Stomach smooth muscle (tissue), 2 donors: ENCODE measurements at regions not wholly inside any gene's neighbourhood (a gene's known extent, or its start where the extent isn't known, plus 50 kb on each side); places are given as distances from the start of the nearest gene placed in this dataset.
"Not testable (repeated sequence)": the region's sequence is repeated elsewhere in the genome, so short reads cannot be mapped to it uniquely, and the experiment has no call there.

Experiments
- H3K27ac ChIP-seq: one replicate; pipeline ENCODE4 v1.7.0; 2013; ENCODE audit warnings: mild to moderate bottlenecking, low read length, inconsistent platforms
- H3K27me3 ChIP-seq, 2 donors: one replicate each; pipeline ENCODE4 v1.7.0; 2013; ENCODE audit warnings: low read length in 2 of 2; ENCODE audit not compliant: insufficient read depth in 2 of 2, control insufficient read depth in 1 of 2
- H3K36me3 ChIP-seq, 2 donors: one replicate each; pipeline ENCODE4 v1.7.0; 2013; ENCODE audit warnings: low read length in 2 of 2; ENCODE audit not compliant: control insufficient read depth in 2 of 2, insufficient read depth in 2 of 2
- H3K4me1 ChIP-seq: one replicate; pipeline ENCODE4 v1.7.0; 2013; ENCODE audit warnings: low read length; ENCODE audit not compliant: control insufficient read depth, insufficient read depth
- H3K4me3 ChIP-seq, 2 donors: one replicate each; pipeline ENCODE4 v1.7.0; 2013; ENCODE audit warnings: low read length in 2 of 2
- H3K9ac ChIP-seq, 2 donors: one replicate each; pipeline ENCODE4 v1.7.0; 2013; ENCODE audit warnings: low read length in 2 of 2, mild to moderate bottlenecking in 1 of 2
- H3K9me3 ChIP-seq, 2 donors: one replicate each; pipeline ENCODE4 v1.7.0; 2013; ENCODE audit warnings: low read length in 2 of 2; ENCODE audit not compliant: control insufficient read depth in 2 of 2
- donor health status: healthy.
- donor health status: Pancreatic carcinoma.

- Histone ChIP-seq H3K9me3 (peaks cover 0 to 5% of the 10 kb centered on the region in 2 donors), H3K4me3 (no peak overlapping the region), H3K4me1 (no peaks in the 10 kb centered on the region), H3K27ac (no peak overlapping the region), H3K27me3 (no peaks in the 10 kb centered on the region), H3K9ac (no peak overlapping the region), H3K36me3 (no peaks in the 10 kb centered on the region)
Observed at GRCh38 chr2:147320146-147320545, 524.7 kb upstream of the ACVR2A start.

DNA sequence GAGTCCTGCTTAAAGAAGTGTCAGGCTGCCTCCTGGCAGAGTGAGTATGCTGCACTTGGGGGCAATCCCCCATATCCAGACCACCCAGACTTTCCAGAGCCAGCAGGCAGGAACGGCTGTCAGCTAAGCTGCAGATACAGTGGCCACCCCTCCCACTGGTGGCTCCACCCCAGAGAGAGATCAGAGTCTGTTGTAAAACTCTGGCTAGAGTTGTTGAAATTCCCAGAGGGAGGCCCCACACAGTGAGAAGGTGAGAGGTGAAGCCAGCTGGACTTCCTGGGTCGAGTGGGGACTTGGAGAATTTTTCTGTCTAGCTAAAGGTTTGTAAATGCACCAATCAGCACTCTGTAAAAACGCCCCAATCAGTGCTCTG is 533.8 kb upstream of the ACVR2A start:
- H3K9me3 ChIP-seq, result no peaks in the 10 kb centered on the region
- no peaks in the 10 kb centered on the region for H3K27me3 ChIP-seq
- H3K4me3 ChIP-seq, result no peak overlapping the region
- H3K4me1 ChIP-seq, result no peaks in the 10 kb centered on the region
- H3K9ac ChIP-seq, result no peak overlapping the region
- no peaks in the 10 kb centered on the region for H3K36me3 ChIP-seq
- no peak overlapping the region for H3K27ac ChIP-seq

GRCh38 chr2:147310335-147311057 is 534.3 kb upstream of the ACVR2A start:
- no peak overlapping the region for H3K27ac ChIP-seq
- no peaks in the 10 kb centered on the region for H3K27me3 ChIP-seq
- no peaks in the 10 kb centered on the region for H3K4me1 ChIP-seq

GRCh38 chr2:147297820-147298219 is 547.0 kb upstream of the ACVR2A start:
- Histone ChIP-seq H3K36me3 (no peaks in the 10 kb centered on the region), H3K9me3 (no peaks in the 10 kb centered on the region), H3K9ac (no peak overlapping the region), H3K4me3 (no peak overlapping the region), H3K27ac (no peak overlapping the region), H3K4me1 (no peaks in the 10 kb centered on the region), H3K27me3 (no peaks in the 10 kb centered on the region)

More at GRCh38 chr2:147310335-147311057, 534.3 kb upstream of the ACVR2A start:
- Histone ChIP-seq H3K36me3 (no peaks in the 10 kb centered on the region), H3K4me3 (no peak overlapping the region), H3K9ac (no peak overlapping the region), H3K9me3 (no peaks in the 10 kb centered on the region)

- no peak overlapping the region for H3K9ac ChIP-seq
- no peak overlapping the region for H3K4me3 ChIP-seq
- H3K27ac ChIP-seq, result no peak overlapping the region
- H3K27me3 ChIP-seq, result no peaks in the 10 kb centered on the region
- no peaks in the 10 kb centered on the region for H3K36me3 ChIP-seq
- no peaks in the 10 kb centered on the region for H3K4me1 ChIP-seq
- H3K9me3 ChIP-seq, result no peaks in the 10 kb centered on the region
Observed at GRCh38 chr2:147294825-147295392, 549.9 kb upstream of the ACVR2A start.

GRCh38 chr2:147293991-147294824 is 550.6 kb upstream of the ACVR2A start:
- Histone ChIP-seq H3K9me3 (no peaks in the 10 kb centered on the region), H3K4me3 (no peak overlapping the region), H3K27me3 (no peaks in the 10 kb centered on the region), H3K4me1 (no peaks in the 10 kb centered on the region), H3K27ac (no peak overlapping the region), H3K9ac (no peak overlapping the region), H3K36me3 (no peaks in the 10 kb centered on the region)

GRCh38 chr2:147288131-147288530 is 556.7 kb upstream of the ACVR2A start:
- Histone ChIP-seq H3K36me3 (no peaks in the 10 kb centered on the region), H3K4me3 (no peak overlapping the region), H3K27ac (no peak overlapping the region), H3K9me3 (no peaks in the 10 kb centered on the region), H3K9ac (no peak overlapping the region), H3K4me1 (no peaks in the 10 kb centered on the region), H3K27me3 (no peaks in the 10 kb centered on the region)

GRCh38 chr2:147275943-147276342 is 568.9 kb upstream of the ACVR2A start:
- Histone ChIP-seq H3K36me3 (no peaks in the 10 kb centered on the region), H3K9ac (no peak overlapping the region), H3K4me1 (no peaks in the 10 kb centered on the region), H3K4me3 (no peak overlapping the region), H3K9me3 (no peaks in the 10 kb centered on the region), H3K27ac (no peak overlapping the region), H3K27me3 (no peaks in the 10 kb centered on the region)

GRCh38 chr2:147273628-147274027 is 571.2 kb upstream of the ACVR2A start:
- Histone ChIP-seq H3K36me3 (no peaks in the 10 kb centered on the region), H3K27ac (no peak overlapping the region), H3K4me1 (no peaks in the 10 kb centered on the region), H3K9ac (no peak overlapping the region), H3K4me3 (no peak overlapping the region), H3K27me3 (no peaks in the 10 kb centered on the region), H3K9me3 (no peaks in the 10 kb centered on the region)

DNA sequence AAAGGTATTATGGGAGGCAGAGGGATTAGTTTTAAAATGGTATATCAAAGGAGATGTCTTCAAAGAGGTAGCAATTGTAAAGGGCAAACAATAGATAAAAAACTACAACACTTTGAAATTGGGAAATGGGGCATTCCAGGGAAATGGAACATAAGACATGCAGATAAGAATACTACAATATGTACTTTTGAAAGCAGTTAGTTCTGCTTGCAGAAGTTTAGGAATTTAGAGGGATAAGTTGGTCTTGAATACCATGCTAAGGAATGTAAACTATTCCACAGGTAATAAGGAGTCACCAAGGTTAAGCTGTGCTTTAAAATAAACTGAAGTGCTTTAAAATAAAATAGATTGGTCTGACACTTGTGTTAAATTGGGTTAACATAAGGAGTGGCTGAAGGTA is 571.7 kb upstream of the ACVR2A start:
- no peak overlapping the region for H3K9ac ChIP-seq
- no peaks in the 10 kb centered on the region for H3K27me3 ChIP-seq
- no peaks in the 10 kb centered on the region for H3K36me3 ChIP-seq
- H3K4me1 ChIP-seq, result no peaks in the 10 kb centered on the region
- no peak overlapping the region for H3K4me3 ChIP-seq
- H3K9me3 ChIP-seq, result no peaks in the 10 kb centered on the region
- H3K27ac ChIP-seq, result no peak overlapping the region

DNA sequence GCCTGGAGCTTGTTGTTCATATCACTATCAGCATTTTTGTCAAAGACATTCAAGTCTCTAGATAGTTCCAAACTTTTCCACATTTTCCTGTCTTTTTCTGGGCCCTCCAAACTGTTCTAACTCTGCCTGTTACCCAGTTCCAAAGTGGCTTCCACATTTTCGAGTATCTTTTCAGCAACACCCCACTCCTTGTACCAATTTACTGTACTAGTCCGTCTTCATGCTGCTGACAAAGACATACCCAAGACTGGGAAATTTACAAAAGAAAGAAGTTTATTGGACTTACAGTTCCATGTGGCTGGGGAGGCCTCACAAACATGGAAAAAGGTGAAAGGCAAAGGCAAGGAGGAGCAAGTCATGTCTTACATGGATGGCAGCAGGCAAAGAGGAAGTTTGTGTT is 575.2 kb upstream of the ACVR2A start:
- H3K36me3 ChIP-seq, H3K27me3 ChIP-seq, H3K9me3 ChIP-seq, H3K27ac ChIP-seq, H3K4me1 ChIP-seq, H3K9ac ChIP-seq, H3K4me3 ChIP-seq: not testable (repeated sequence)
